Astrocyte of the cerebellum (primary cell): ENCODE measurements at regions not wholly inside any gene's neighbourhood (a gene's known extent, or its start where the extent isn't known, plus 50 kb on each side); places are given as distances from the start of the nearest gene placed in this dataset.

Experiments used
- DNase-seq: peaks from one replicate; pipeline ENCODE4 v3.0.0-alpha.2; 2011; ENCODE audit warnings: low read depth
- H3K4me3 ChIP-seq: 2 replicates; pipeline ENCODE4 v1.5.1; 2011; ENCODE audit warnings: mild to moderate bottlenecking, low read depth, low read length, moderate library complexity
- in situ Hi-C: cut with HindIII; loops from 2 replicates; pipeline ENCODE4 v1.10.0; 2017; ENCODE audit warnings: low sequenced_read_pairs
- TF ChIP-seq, protein P1 (sequence below): IDR thresholded peaks from 2 replicates; pipeline ENCODE4 v1.5.1; 2012; ENCODE audit warnings: low read length, low read depth, moderate library complexity, mild to moderate bottlenecking; ENCODE audit errors: missing control alignments

DNA sequence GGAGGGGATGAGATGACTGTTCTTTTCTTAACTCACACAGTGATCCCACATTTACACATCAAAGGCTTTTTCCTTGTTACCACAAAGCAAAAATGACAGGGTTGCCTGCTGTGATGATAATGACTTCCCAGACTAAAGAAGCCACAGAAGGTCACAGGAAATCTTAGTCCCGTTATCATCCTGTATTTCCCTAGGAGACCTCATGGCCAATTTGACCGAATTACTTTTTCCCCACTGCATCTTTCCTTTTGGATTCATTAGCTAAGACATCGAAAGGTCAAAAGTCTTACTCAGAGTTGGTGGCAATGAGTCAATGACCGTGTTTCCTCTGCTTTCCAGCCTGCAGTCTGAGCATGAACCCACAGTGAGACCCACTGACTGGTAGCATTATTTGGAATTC is 130.1 kb upstream of the INHBA start:
- H3K4me3 ChIP-seq = no peak overlapping the region
- peak; percentile 50 for DNase-seq
- TF ChIP-seq, protein P1, sequence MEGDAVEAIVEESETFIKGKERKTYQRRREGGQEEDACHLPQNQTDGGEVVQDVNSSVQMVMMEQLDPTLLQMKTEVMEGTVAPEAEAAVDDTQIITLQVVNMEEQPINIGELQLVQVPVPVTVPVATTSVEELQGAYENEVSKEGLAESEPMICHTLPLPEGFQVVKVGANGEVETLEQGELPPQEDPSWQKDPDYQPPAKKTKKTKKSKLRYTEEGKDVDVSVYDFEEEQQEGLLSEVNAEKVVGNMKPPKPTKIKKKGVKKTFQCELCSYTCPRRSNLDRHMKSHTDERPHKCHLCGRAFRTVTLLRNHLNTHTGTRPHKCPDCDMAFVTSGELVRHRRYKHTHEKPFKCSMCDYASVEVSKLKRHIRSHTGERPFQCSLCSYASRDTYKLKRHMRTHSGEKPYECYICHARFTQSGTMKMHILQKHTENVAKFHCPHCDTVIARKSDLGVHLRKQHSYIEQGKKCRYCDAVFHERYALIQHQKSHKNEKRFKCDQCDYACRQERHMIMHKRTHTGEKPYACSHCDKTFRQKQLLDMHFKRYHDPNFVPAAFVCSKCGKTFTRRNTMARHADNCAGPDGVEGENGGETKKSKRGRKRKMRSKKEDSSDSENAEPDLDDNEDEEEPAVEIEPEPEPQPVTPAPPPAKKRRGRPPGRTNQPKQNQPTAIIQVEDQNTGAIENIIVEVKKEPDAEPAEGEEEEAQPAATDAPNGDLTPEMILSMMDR = no peak
- in situ Hi-C loops = no loop called here

DNA sequence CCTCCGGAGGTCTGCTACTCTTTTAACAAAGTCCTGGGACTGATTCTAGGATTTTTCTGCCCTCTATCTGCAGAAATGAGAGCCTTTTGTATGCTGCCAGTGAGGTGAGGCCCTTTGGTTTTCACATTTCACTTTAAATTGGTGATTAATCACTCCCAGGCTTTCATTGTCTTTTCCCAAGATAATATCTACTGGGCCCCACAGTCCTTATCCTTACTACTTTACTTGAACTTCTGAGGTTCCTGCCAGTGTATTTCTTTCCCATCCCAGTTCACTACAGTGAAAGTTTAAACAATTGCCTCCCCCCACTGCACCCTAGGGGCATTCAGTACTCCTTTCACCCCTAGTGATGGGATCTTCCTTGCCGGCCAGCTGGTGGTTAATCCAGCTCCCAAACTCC is 127.4 kb upstream of the INHBA start:
- in situ Hi-C loops = no loop called here
- no peak for DNase-seq
- TF ChIP-seq, protein P1 = no peak
- H3K4me3 ChIP-seq = no peak overlapping the region

DNA sequence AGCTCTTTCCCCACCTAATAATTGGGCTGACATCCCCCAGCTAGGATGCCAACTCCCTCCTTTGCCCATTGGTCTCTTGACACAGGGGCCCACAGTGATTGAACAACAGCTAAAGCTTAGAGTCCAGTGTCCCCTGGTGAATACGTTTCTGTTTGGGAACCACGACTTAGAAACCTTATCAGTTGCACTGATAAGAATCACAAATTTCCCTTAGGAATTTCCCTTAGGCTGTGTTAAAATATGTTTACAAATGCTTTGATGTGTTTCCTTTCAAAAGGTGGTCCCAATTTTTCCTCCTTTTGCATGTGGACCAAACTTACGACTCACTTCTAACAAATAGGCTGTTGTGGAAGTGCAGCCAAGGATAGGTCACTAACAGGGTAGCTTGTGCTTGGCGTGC is 126.0 kb upstream of the INHBA start:
- in situ Hi-C loops = no loop called here
- TF ChIP-seq, protein P1 = no peak
- H3K4me3 ChIP-seq = no peak overlapping the region
- DNase-seq = no peak

DNA sequence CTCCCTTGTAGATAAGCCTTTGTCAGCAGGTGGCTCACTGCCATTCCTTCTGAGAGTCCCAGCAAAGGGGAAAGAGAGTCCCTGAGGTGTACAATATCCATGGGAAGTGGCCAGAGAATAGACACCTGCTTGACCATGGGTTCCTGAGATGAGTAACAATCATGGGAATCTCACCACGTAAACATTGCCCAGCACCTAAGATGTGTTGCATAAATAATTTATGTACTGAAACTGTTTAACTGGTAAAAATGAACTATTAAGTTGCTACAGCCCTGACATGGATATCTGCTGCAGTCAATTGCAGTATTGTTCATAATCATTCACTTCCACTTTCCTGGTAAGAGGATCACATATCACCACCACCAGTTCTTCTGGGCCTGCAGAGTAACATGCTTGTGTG is 123.8 kb upstream of the INHBA start:
- TF ChIP-seq, protein P1 = no peak
- no peak for DNase-seq
- H3K4me3 ChIP-seq = no peak overlapping the region
- in situ Hi-C loops = no loop called here

DNA sequence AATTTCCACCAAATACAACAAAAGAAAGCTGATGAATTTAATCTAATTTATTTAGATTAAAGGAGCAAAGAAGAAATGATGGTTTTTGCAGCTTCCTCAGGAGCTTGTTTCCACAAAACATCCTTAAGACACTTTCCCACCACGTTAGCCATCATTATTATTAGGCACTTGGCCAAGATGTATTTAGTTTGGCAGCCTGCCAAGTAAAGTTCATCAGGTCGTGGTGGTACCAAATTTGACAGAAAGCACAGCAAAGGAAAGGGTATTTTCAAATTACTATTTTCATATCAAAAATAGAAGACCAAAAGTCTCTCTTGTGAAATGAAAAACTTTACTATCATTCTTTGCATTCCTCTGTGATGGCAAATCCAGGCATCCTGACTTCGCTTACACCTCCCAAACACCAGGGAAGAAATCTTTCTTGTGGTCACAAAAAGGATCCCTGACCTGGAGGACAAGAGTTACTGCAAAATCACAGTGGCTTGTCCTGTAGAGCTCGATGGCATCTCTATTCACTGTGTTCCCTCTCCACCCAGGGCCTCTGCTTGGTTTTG is 123.1 kb upstream of the INHBA start:
- TF ChIP-seq, protein P1 = no peak
- in situ Hi-C loops = no loop called here
- no peak for DNase-seq

DNA sequence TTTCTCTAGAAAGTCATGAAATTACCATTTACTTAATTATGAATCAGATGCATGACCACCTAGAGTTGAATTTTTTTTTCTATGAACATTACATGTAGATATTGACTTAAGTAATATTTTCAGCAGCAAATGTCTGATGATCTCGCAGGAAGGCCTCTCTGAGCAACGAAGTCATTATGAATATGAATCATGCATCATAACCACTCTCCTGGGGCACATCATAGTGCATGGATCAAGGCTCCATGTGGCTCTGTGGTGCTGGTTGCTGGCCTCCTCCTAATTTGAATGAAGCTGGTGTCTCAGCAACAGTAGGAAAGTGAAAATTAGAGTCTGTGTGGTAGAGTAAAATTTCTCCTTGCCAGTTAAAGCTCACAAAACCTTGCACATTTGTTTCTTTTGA is 121.4 kb upstream of the INHBA start:
- no peak overlapping the region for H3K4me3 ChIP-seq
- TF ChIP-seq, protein P1 = no peak
- no peak for DNase-seq
- in situ Hi-C loops = no loop called here

More for the DNA sequence above, 123.1 kb upstream of the INHBA start:
- no peak overlapping the region for H3K4me3 ChIP-seq
